Smooth muscle cell of the brain vasculature (primary cell): ENCODE measurements at regions not wholly inside any gene's neighbourhood (a gene's known extent, or its start where the extent isn't known, plus 50 kb on each side); places are given as distances from the start of the nearest gene placed in this dataset.
"Not testable (repeated sequence)": the region's sequence is repeated elsewhere in the genome, so short reads cannot be mapped to it uniquely, and the experiment has no call there.

Source experiments
- DNase-seq: peaks from one replicate; pipeline ENCODE4 v3.0.0-alpha.2; 2012; ENCODE audit warnings: low read depth, low spot score

DNA sequence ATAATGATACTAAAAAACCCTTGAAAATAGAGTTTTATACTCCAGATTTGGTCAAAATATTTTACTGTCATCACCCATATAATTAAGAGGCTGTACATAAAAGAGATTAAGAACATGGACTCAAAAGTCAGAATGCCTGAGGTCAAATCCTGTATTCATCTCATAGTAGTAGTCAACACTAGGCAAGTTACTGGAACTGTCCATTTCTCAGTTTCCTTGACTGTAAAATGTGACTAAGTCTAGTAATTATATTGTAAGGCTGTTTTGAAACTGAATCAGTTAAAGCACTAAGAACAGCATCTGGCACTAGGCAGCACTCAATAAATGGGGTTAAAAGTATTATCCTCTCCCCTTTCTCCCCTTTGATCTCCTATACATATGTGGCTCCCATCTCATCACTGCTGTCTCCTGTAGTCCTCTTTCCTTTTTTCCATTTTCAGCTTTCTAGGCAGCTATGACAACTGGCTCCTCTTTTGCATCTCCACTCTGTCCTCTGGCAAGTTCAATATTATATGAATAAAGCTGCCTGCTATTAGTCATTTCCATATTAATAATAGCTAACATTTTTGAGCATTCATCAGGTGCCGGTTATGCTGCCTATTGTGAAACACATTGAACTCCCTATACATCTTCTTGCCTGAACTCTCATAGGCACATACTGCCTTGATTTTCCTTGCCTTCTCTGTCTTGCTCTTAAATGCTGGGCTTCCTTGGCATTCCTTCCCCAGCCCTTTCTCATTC, 185.8 kb upstream of the NREP start:
- DNase-seq: no peak

- DNase-seq: no peak
Measured at GRCh38 chr5:111942201-111942600, 185.2 kb upstream of the NREP start.

DNA sequence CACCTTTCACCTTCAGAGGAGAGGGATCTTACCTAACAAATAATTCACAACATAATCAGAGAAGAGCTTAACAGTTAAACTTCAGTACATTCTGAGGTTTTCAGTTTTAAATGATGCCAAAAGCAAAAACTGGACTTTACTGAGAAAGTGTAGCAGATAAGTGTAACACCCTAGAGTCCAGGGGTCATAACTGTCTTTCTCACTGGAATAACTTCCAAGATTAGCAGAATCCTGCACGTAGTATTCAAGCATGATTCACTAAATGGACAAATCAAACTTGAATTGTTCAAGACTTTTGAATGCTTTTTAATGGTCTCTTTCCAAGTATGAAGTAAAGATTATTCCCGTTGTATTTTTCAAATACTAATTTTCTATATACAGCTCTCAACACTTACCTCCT, 180.1 kb upstream of the NREP start:
- no peak for DNase-seq

DNA sequence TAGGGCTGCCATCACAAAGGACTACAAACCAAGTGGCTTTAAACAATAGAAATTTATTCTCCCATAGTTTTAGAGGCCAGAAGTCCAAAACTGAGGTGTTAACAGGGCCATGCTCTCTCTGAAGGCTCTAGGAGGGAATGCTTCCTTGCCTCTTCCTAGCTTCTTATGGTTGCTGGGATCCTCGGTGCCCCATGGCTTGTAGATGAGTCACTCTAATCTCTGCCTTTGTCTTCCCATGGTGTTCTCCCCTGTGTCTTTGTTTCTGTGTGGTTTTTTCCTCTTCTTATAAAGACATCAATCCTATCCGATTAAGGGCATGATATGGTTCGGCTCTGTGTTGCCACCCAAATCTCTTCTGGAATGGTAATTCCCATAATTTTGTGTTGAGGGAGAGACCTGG, 178.8 kb upstream of the NREP start:
- no peak for DNase-seq

- no peak for DNase-seq
Measured at GRCh38 chr5:111935009-111935408, 178.0 kb upstream of the NREP start.

DNA sequence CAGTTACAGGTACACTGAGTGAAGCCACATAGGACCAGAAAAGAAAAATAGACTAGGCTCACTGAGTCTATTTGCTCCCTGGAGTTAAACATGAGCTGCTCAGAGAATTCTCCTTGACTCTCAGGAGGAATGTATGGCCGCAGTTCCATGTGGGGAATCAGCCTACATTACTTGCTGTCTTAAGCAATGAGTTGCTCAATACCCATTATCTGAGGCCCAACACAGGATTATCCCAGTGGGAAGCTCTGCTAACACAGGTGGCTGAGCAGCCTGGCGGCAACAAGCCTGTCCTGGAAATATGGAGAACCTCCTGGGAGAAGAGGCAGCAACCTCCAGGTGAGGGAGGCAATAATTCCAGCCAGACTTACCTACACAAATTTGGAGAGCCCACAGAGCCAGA, 177.5 kb upstream of the NREP start:
- DNase-seq: no peak

DNA sequence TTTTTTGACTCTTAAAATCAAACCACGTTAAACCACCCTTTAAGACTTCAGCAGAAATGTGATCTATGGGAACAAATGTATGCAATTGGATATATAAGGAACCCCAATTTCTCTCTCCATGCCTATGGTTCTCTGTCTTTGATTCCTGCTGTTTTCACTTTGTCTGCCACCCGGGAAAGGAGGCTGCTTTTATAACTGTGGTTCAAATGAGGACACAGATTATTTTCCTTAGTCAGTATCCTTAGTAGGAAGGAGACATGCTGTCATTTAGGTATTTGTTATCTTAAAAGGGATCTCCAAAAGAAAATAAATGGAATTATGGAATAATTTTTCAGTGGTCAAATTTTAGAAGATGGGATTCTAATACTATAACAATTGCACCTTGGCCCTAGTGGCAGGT, 176.1 kb upstream of the NREP start:
- no peak for DNase-seq

- DNase-seq: no peak
Measured at GRCh38 chr5:111932628-111933027, 175.6 kb upstream of the NREP start.

GRCh38 chr5:111932199-111932598, 175.2 kb upstream of the NREP start:
- no peak for DNase-seq

DNA sequence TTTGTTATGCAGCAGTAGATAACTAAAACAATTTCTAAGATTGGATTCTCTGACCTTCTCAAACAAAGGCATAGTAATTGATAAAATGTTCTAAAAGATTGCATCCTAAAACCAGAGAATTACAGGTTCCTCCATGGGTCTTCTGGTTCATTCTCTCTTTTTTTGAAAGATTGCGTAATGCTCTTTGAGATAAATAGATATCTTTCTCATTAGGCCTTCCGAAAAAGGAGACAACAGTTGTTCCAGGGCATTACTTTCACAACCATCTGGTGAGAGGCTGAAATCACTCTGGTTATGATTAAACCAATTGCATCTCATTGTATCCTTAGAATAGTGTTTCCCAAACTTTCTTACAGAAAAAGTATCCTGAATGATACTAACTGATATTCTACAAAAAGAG, 174.7 kb upstream of the NREP start:
- DNase-seq: no peak

DNA sequence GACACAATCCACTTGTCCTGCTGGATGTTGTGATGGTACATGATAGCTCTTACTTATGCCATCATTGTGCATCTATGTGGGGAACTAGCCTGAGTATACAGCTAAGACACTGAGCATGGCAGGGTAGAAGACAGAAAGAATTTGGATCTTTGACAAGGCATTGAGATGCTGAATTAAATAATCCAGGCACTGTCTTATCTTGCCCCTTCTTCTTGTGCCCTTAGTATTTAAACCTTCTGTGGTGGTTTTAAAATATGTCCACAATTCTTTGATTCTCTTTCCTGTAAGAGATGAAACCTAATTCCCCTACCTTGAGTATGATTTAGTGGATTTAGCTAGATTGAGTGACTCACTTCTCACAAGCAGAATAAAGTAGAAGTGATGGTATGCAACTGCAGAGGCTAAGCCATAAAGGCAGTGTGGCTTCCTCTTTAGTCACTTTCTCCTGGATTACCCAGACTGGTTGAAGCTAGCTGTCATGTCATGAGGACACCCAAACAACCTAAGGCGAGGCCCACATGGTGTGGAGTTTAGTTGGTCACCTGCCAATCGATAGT, 174.0 kb upstream of the NREP start:
- DNase-seq: no peak

GRCh38 chr5:111930449-111930848, 173.5 kb upstream of the NREP start:
- no peak for DNase-seq

GRCh38 chr5:111929867-111930266, 172.9 kb upstream of the NREP start:
- no peak for DNase-seq

DNA sequence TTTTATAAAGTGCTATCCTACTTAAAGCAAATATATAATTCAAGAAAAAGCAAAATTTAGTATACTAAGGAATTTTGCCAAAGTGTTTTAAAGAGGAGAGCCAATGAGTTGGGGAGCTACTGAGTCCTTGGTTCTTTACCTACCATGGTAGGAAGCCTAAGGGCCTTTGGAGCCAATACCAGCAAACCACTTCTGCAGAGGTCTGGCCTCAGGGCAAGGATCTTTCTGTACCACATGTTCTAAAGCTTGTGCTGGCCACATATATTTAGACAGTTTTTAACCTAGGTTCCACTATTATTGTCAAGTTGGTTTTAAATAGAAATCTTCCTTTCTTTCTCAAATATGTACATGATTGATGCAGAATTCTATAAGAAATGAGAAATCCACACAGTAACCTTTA, 172.3 kb upstream of the NREP start:
- DNase-seq: no peak

GRCh38 chr5:111928511-111928910, 171.5 kb upstream of the NREP start:
- DNase-seq: no peak

DNA sequence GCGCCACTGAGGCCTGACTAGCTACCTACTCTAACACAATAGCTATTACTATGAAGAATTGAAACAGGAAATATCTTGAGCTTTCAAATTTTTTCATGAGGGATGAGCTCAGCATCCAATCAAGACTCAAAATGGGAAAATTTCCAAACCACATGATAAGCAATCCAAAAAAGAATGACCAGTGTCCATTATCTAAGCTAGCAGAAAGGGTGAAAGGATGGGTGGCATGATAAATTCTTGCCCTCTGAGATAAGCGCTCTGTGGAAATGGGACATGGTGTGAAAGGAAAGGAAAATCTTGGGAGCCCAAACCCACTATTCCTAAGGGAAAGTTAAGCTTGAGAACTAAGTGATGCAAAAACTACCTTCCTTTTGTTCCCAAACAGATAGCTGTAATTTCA, 170.2 kb upstream of the NREP start:
- no peak for DNase-seq

GRCh38 chr5:111926026-111926425, 169.0 kb upstream of the NREP start:
- DNase-seq: no peak

DNA sequence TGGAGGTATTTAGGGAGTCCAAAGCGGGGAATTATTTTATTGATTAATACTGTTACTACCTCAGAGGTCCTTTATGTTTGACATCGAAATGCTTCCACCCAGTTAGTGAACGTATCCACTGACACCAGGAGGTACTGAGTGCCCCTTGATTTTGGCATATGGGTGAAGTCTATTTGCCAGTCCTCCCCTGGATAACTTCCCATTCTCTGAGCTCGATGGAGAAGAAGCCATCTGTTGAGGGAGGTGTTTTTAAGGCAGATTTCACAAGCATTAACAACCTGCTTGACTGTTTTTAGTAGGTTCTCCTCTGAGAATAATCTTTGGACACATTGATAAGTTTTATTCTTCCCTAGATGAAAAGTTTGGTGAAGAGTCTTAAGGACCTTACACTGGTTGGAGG, 165.3 kb upstream of the NREP start:
- no peak for DNase-seq

DNA sequence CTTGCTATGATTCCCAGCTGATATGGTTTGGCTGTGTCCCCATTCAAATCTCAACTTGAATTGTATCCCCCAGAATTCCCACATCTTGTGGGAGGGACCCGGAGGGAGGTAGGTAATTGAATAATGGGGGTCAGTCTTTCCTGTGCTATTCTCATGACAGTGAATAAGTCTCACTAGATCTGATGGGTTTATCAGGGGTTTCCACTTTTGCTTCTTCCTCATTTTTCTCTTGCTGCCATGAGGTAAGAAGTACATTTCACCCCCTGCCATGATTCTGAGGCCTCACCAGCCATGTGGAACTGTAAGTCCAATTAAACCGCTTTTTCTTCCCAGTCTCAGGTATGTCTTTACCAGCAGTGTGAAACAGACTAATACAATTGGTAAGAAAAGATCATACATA, 164.7 kb upstream of the NREP start:
- not testable (repeated sequence) for DNase-seq

- no peak for DNase-seq
Measured at GRCh38 chr5:111914966-111915636, 158.1 kb upstream of the NREP start.

GRCh38 chr5:111902436-111902835, 145.4 kb upstream of the NREP start:
- no peak for DNase-seq

DNA sequence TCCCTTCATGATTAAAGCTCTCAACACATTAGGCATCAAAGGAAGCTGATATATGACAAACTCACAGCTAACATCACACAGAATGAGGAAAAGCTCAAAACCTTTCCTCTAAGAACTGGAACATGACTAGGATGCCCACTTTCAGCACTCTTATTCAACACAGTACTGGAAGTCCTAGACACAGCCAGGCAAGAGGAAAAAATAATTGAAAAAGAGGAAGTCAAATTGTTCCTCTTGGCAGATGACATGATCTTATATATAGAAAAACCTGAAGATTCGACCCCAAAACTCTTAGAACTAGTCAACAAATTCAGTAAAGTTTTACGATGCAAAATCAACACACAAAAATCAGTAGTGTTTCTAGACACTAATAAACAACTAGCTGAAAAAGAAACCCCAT, 144.3 kb upstream of the NREP start:
- DNase-seq: no peak

- DNase-seq: no peak
Measured at GRCh38 chr5:111892949-111893348, 136.0 kb upstream of the NREP start.
